Glutamatergic neuron (in vitro differentiated cells): ENCODE measurements at regions not wholly inside any gene's neighbourhood (a gene's known extent, or its start where the extent isn't known, plus 50 kb on each side); places are given as distances from the start of the nearest gene placed in this dataset.

Experiments used
- DNase-seq: peaks from one replicate; pipeline ENCODE4 v3.0.0; 2022
- H3K27ac Mint-ChIP-seq: one replicate; pipeline ENCODE4 v1.8.0; 2020; ENCODE audit warnings: mild to moderate bottlenecking, mixed read lengths, inconsistent platforms; ENCODE audit not compliant: unreplicated experiment
- H3K27me3 Mint-ChIP-seq: one replicate; pipeline ENCODE4 v1.8.0; 2020; ENCODE audit warnings: mild to moderate bottlenecking, moderate library complexity, mixed read lengths, inconsistent platforms; ENCODE audit not compliant: unreplicated experiment
- H3K36me3 Mint-ChIP-seq: one replicate; pipeline ENCODE4 v1.8.0; 2020; ENCODE audit warnings: mild to moderate bottlenecking, mixed read lengths, inconsistent platforms; ENCODE audit not compliant: unreplicated experiment
- H3K4me1 Mint-ChIP-seq: one replicate; pipeline ENCODE4 v1.8.0; 2020; ENCODE audit warnings: mild to moderate bottlenecking, low read depth, mixed read lengths, inconsistent platforms; ENCODE audit not compliant: unreplicated experiment
- H3K4me3 Mint-ChIP-seq: one replicate; pipeline ENCODE4 v1.8.0; 2020; ENCODE audit warnings: mild to moderate bottlenecking, mixed read lengths, inconsistent platforms; ENCODE audit not compliant: unreplicated experiment
- H3K9me3 Mint-ChIP-seq: one replicate; pipeline ENCODE4 v1.8.0; 2020; ENCODE audit warnings: mild to moderate bottlenecking, moderate library complexity, mixed read lengths, inconsistent platforms; ENCODE audit not compliant: unreplicated experiment
- CTCF ChIP-seq: fragments of 200-600 bp; sonication (generic); IDR thresholded peaks from one replicate; pipeline ENCODE4 v1.5.0; 2021; ENCODE audit not compliant: partially characterized antibody, unreplicated experiment

- Mint-ChIP-seq H3K36me3 (peaks cover 14% of the 10 kb centered on the region), H3K27me3 (peaks cover 10% of the 10 kb centered on the region), H3K9me3 (peaks cover 11% of the 10 kb centered on the region), H3K27ac (no peak overlapping the region), H3K4me3 (no peak overlapping the region), H3K4me1 (no peaks in the 10 kb centered on the region)
- no peak for DNase-seq
- TF ChIP-seq CTCF = no peak
These were observed 146.9 kb downstream of the PTPN20 start for GRCh38 chr10:47058032-47058702.

- Mint-ChIP-seq H3K27ac (no peak overlapping the region), H3K4me3 (no peak overlapping the region), H3K27me3 (peaks cover 10% of the 10 kb centered on the region), H3K9me3 (peaks cover 11% of the 10 kb centered on the region), H3K4me1 (no peaks in the 10 kb centered on the region), H3K36me3 (peaks cover 14% of the 10 kb centered on the region)
- TF ChIP-seq CTCF = no peak
- no peak for DNase-seq
These were observed 147.7 kb downstream of the PTPN20 start for GRCh38 chr10:47058961-47059391.

GRCh38 chr10:47059606-47060311, 148.5 kb downstream of the PTPN20 start:
- Mint-ChIP-seq H3K9me3 (peaks cover 11% of the 10 kb centered on the region), H3K4me3 (no peak overlapping the region), H3K27ac (no peak overlapping the region), H3K27me3 (peaks cover 10% of the 10 kb centered on the region), H3K36me3 (peaks cover 14% of the 10 kb centered on the region), H3K4me1 (no peaks in the 10 kb centered on the region)
- no peak for DNase-seq
- no peak for TF ChIP-seq CTCF

GRCh38 chr10:47060356-47060755, 149.1 kb downstream of the PTPN20 start:
- no peak overlapping the region for H3K4me3 Mint-ChIP-seq
- DNase-seq = no peak
- H3K9me3 Mint-ChIP-seq = peaks cover 11% of the 10 kb centered on the region
- H3K36me3 Mint-ChIP-seq = peaks cover 14% of the 10 kb centered on the region
- no peak overlapping the region for H3K27ac Mint-ChIP-seq
- no peaks in the 10 kb centered on the region for H3K4me1 Mint-ChIP-seq
- TF ChIP-seq CTCF = no peak
- H3K27me3 Mint-ChIP-seq = peaks cover 10% of the 10 kb centered on the region

- no peak overlapping the region for H3K27ac Mint-ChIP-seq
- H3K9me3 Mint-ChIP-seq = peaks cover 11% of the 10 kb centered on the region
- peaks cover 10% of the 10 kb centered on the region for H3K27me3 Mint-ChIP-seq
- DNase-seq = no peak
- H3K36me3 Mint-ChIP-seq = peaks cover 14% of the 10 kb centered on the region
- H3K4me1 Mint-ChIP-seq = no peaks in the 10 kb centered on the region
- no peak overlapping the region for H3K4me3 Mint-ChIP-seq
- TF ChIP-seq CTCF = no peak
These were observed 149.8 kb downstream of the PTPN20 start for GRCh38 chr10:47060993-47061500.
